IPS DF 6.9 (cell line): ENCODE measurements at regions not wholly inside any gene's neighbourhood (a gene's known extent, or its start where the extent isn't known, plus 50 kb on each side); places are given as distances from the start of the nearest gene placed in this dataset.

Experiments
- DNase-seq: peaks from one replicate; pipeline ENCODE4 v3.0.0-alpha.2; 2013; ENCODE audit warnings: low read depth, low spot score
- H3K27ac ChIP-seq: one replicate; pipeline ENCODE4 v1.5.1; 2013; ENCODE audit warnings: low read length, control low read depth
- H3K27me3 ChIP-seq: 2 replicates; pipeline ENCODE4 v1.6.1; 2013; ENCODE audit warnings: mild to moderate bottlenecking, low read length; ENCODE audit not compliant: control insufficient read depth, insufficient read depth
- H3K36me3 ChIP-seq: 2 replicates; pipeline ENCODE4 v1.6.1; 2013; ENCODE audit warnings: low read length; ENCODE audit not compliant: control insufficient read depth, insufficient read depth
- H3K4me1 ChIP-seq: 2 replicates; pipeline ENCODE4 v1.6.1; 2013; ENCODE audit warnings: low read length; ENCODE audit not compliant: control insufficient read depth, insufficient read depth
- H3K4me3 ChIP-seq: 2 replicates; pipeline ENCODE4 v1.5.1; 2013; ENCODE audit warnings: mild to moderate bottlenecking, low read length
- H3K9me3 ChIP-seq: 2 replicates; pipeline ENCODE4 v1.6.1; 2013; ENCODE audit warnings: low read length, inconsistent platforms; ENCODE audit not compliant: control insufficient read depth, insufficient read depth
- WGBS: extraction: QIAGEN DNeasy Blood & Tissue Kit; methylation state at CpG from one replicate; pipeline ENCODE4 v1.1.7; 2013; ENCODE audit warnings: mixed read lengths, missing lambda C conversion rate; ENCODE audit not compliant: insufficient read length, insufficient coverage; 5-methylcytosine and 5-hydroxymethylcytosine counted together

GRCh38 chr3:150083655-150084042, 113.0 kb upstream of the PFN2 start:
- Histone ChIP-seq H3K27me3 (no peaks in the 10 kb centered on the region), H3K4me3 (no peak overlapping the region), H3K27ac (no peak overlapping the region), H3K9me3 (no peaks in the 10 kb centered on the region), H3K4me1 (no peaks in the 10 kb centered on the region), H3K36me3 (no peaks in the 10 kb centered on the region)
- DNase-seq: no peak
- no CpG with 5 or more reads among the region's 8 CpGs for WGBS

- Histone ChIP-seq H3K36me3 (no peaks in the 10 kb centered on the region), H3K27ac (no peak overlapping the region), H3K4me1 (no peaks in the 10 kb centered on the region), H3K27me3 (no peaks in the 10 kb centered on the region), H3K9me3 (no peaks in the 10 kb centered on the region), H3K4me3 (no peak overlapping the region)
- no CpG with 5 or more reads among the region's 2 CpGs for WGBS
- DNase-seq: no peak
Measured at GRCh38 chr3:150082898-150083654, 112.4 kb upstream of the PFN2 start.

GRCh38 chr3:150081084-150081483, 110.4 kb upstream of the PFN2 start:
- no peaks in the 10 kb centered on the region for H3K36me3 ChIP-seq
- no peaks in the 10 kb centered on the region for H3K4me1 ChIP-seq
- DNase-seq: no peak
- H3K9me3 ChIP-seq: peaks cover 2% of the 10 kb centered on the region; the same call in 1 of the 2 replicates
- H3K27ac ChIP-seq: no peak overlapping the region
- no CpG with 5 or more reads among the region's 4 CpGs for WGBS
- no peaks in the 10 kb centered on the region for H3K27me3 ChIP-seq
- no peak overlapping the region for H3K4me3 ChIP-seq

GRCh38 chr3:150080058-150080730, 109.5 kb upstream of the PFN2 start:
- no peak overlapping the region for H3K4me3 ChIP-seq
- H3K4me1 ChIP-seq: no peaks in the 10 kb centered on the region
- WGBS: no CpG with 5 or more reads among the region's 4 CpGs
- DNase-seq: no peak
- H3K27me3 ChIP-seq: no peaks in the 10 kb centered on the region
- no peak overlapping the region for H3K27ac ChIP-seq
- peaks cover 2% of the 10 kb centered on the region; the same call in 1 of the 2 replicates for H3K9me3 ChIP-seq
- H3K36me3 ChIP-seq: no peaks in the 10 kb centered on the region

GRCh38 chr3:150079029-150079739, 108.5 kb upstream of the PFN2 start:
- H3K27me3 ChIP-seq: no peaks in the 10 kb centered on the region
- no peak overlapping the region for H3K4me3 ChIP-seq
- peaks cover 2% of the 10 kb centered on the region; the same call in 1 of the 2 replicates for H3K9me3 ChIP-seq
- no CpG with 5 or more reads among the region's 5 CpGs for WGBS
- H3K27ac ChIP-seq: no peak overlapping the region
- no peaks in the 10 kb centered on the region for H3K36me3 ChIP-seq
- no peaks in the 10 kb centered on the region for H3K4me1 ChIP-seq
- DNase-seq: no peak

- H3K9me3 ChIP-seq: peaks cover 2% of the 10 kb centered on the region; the same call in 1 of the 2 replicates
- H3K4me3 ChIP-seq: no peak overlapping the region
- no peak overlapping the region for H3K27ac ChIP-seq
- WGBS: no CpG with 5 or more reads among the region's 4 CpGs
- no peaks in the 10 kb centered on the region for H3K27me3 ChIP-seq
- no peaks in the 10 kb centered on the region for H3K36me3 ChIP-seq
- H3K4me1 ChIP-seq: peaks cover 4% of the 10 kb centered on the region; the same call in 1 of the 2 replicates
- DNase-seq: no peak
Measured at GRCh38 chr3:150077581-150078247, 107.0 kb upstream of the PFN2 start.

- H3K4me3 ChIP-seq: no peak overlapping the region
- peaks cover 2% of the 10 kb centered on the region; the same call in 1 of the 2 replicates for H3K9me3 ChIP-seq
- H3K4me1 ChIP-seq: peaks cover 4% of the 10 kb centered on the region; the same call in 1 of the 2 replicates
- H3K27me3 ChIP-seq: no peaks in the 10 kb centered on the region
- DNase-seq: no peak
- H3K36me3 ChIP-seq: no peaks in the 10 kb centered on the region
- H3K27ac ChIP-seq: no peak overlapping the region
- no CpG with 5 or more reads among the region's 3 CpGs for WGBS
Measured at GRCh38 chr3:150077107-150077506, 106.4 kb upstream of the PFN2 start.

- Histone ChIP-seq H3K27ac (no peak overlapping the region), H3K27me3 (no peaks in the 10 kb centered on the region), H3K4me1 (peaks cover 4% of the 10 kb centered on the region; the same call in 1 of the 2 replicates), H3K9me3 (peaks cover 2% of the 10 kb centered on the region; the same call in 1 of the 2 replicates), H3K36me3 (no peaks in the 10 kb centered on the region), H3K4me3 (no peak overlapping the region)
- DNase-seq: no peak
- no CpG with 5 or more reads among the region's 2 CpGs for WGBS
Measured at GRCh38 chr3:150076443-150076842, 105.7 kb upstream of the PFN2 start.

- Histone ChIP-seq H3K4me3 (no peak overlapping the region), H3K36me3 (no peaks in the 10 kb centered on the region), H3K27me3 (no peaks in the 10 kb centered on the region), H3K4me1 (peaks cover 4% of the 10 kb centered on the region; the same call in 1 of the 2 replicates), H3K9me3 (peaks cover 2% of the 10 kb centered on the region; the same call in 1 of the 2 replicates), H3K27ac (no peak overlapping the region)
- DNase-seq: no peak
- WGBS: no CpG with 5 or more reads among the region's 11 CpGs
Measured at GRCh38 chr3:150075417-150075865, 104.7 kb upstream of the PFN2 start.
